ENCODE measurements at regions not wholly inside any gene's neighbourhood (a gene's known extent, or its start where the extent isn't known, plus 50 kb on each side); places are given as distances from the start of the nearest gene placed in this dataset.

- Histone ChIP-seq H3K27ac (ENCODE audit: extremely low read depth, low read depth, low read length) (no peak overlapping the region), H3K4me3 (ENCODE audit: low read depth, low read length) (no peak overlapping the region), H3K36me3 (ENCODE audit: control insufficient read depth in 2 of 2, insufficient read depth in 1 of 2, low read length in 2 of 2) (no peaks in the 10 kb centered on the region), H3K9me3 (ENCODE audit: control insufficient read depth, insufficient read depth, low read depth, low read length) (no peaks in the 10 kb centered on the region), H3K4me1 (ENCODE audit: control insufficient read depth, insufficient read depth, low read length) (no peaks in the 10 kb centered on the region)
- ChIA-PET POLR2A (no interaction called here), CTCF (no interaction called here)
- no peak for TF ChIP-seq ZNF280C (tag by site-specific recombination; IDR thresholded peaks at IDR 0.05)
These were observed 550.5 kb downstream of the NTRK3 start for GRCh38 chr15:87706001-87706400.

- ChIA-PET POLR2A (no interaction called here), CTCF (no interaction called here)
- TF ChIP-seq PRDM2 (tag by site-specific recombination; IDR thresholded peaks at IDR 0.05; ENCODE audit: borderline replicate concordance) = no peak
- TF ChIP-seq GLIS2 (tag by site-specific recombination; IDR thresholded peaks at IDR 0.05) = no peak
- no peak for TF ChIP-seq PATZ1 (tag by site-specific recombination; IDR thresholded peaks at IDR 0.05)
- no peak for TF ChIP-seq ZNF214 (tag by site-specific recombination; IDR thresholded peaks at IDR 0.05; ENCODE audit: borderline replicate concordance)
- TF ChIP-seq ZNF747 (tag by site-specific recombination; IDR thresholded peaks at IDR 0.05) = no peak
- TF ChIP-seq ZNF169 (tag by site-specific recombination; IDR thresholded peaks at IDR 0.05) = no peak
- no peak for TF ChIP-seq ZBTB21 (tag by site-specific recombination; IDR thresholded peaks at IDR 0.05)
- no peak for TF ChIP-seq ZNF785 (tag by site-specific recombination; IDR thresholded peaks at IDR 0.05)
- TF ChIP-seq ZNF274 (IDR thresholded peaks at IDR 0.05; ENCODE audit: low read length) = no peak
- no peak for TF ChIP-seq ZNF274 (tag by site-specific recombination; IDR thresholded peaks at IDR 0.05; ENCODE audit: borderline replicate concordance)
- TF ChIP-seq ZNF350 (tag by site-specific recombination; IDR thresholded peaks at IDR 0.05) = no peak
- no peak for TF ChIP-seq ZSCAN18 (tag by site-specific recombination; IDR thresholded peaks at IDR 0.05)
- TF ChIP-seq ZNF830 (tag by site-specific recombination; IDR thresholded peaks at IDR 0.05; ENCODE audit: low read depth) = no peak
- TF ChIP-seq ZNF596 (tag by site-specific recombination; IDR thresholded peaks at IDR 0.05) = no peak
- Histone ChIP-seq H3K9me3 (ENCODE audit: control insufficient read depth, insufficient read depth, low read depth, low read length) (no peaks in the 10 kb centered on the region), H3K4me1 (ENCODE audit: control insufficient read depth, insufficient read depth, low read length) (no peaks in the 10 kb centered on the region), H3K4me3 (ENCODE audit: low read depth, low read length) (no peak overlapping the region), H3K27ac (ENCODE audit: extremely low read depth, low read depth, low read length) (no peak overlapping the region), H3K36me3 (ENCODE audit: control insufficient read depth in 2 of 2, insufficient read depth in 1 of 2, low read length in 2 of 2) (no peaks in the 10 kb centered on the region)
These were observed 552.3 kb downstream of the NTRK3 start for GRCh38 chr15:87704276-87704675.
